KMS-11 (cell line): ENCODE measurements at regions not wholly inside any gene's neighbourhood (a gene's known extent, or its start where the extent isn't known, plus 50 kb on each side); places are given as distances from the start of the nearest gene placed in this dataset.

ENCODE experiments used
- H2AFZ ChIP-seq: fragments of 200-600 bp; sonication (generic); 2 replicates; pipeline ENCODE4 v1.6.1; 2016; ENCODE audit warnings: antibody characterized with exemption, mixed run types, low read depth
- H3K27ac ChIP-seq: fragments of 200-600 bp; sonication (generic); 2 replicates; pipeline ENCODE4 v1.6.1; 2016; ENCODE audit warnings: mild to moderate bottlenecking, mixed run types
- H3K27me3 ChIP-seq: fragments of 200-600 bp; sonication (generic); 2 replicates; pipeline ENCODE4 v1.6.1; 2017; ENCODE audit warnings: mild to moderate bottlenecking, low read depth, mixed run types, moderate library complexity; ENCODE audit not compliant: insufficient read depth
- H3K36me3 ChIP-seq: fragments of 200-600 bp; sonication (generic); 2 replicates; pipeline ENCODE4 v1.6.1; 2017; ENCODE audit warnings: mild to moderate bottlenecking, mixed run types; ENCODE audit not compliant: insufficient read depth
- H3K4me1 ChIP-seq: fragments of 200-600 bp; sonication (generic); 2 replicates; pipeline ENCODE4 v1.6.1; 2016; ENCODE audit warnings: mild to moderate bottlenecking, low read depth, mixed run types; ENCODE audit not compliant: poor library complexity, severe bottlenecking
- H3K4me2 ChIP-seq: fragments of 200-600 bp; sonication (generic); 2 replicates; pipeline ENCODE4 v1.7.0; 2016; ENCODE audit warnings: mild to moderate bottlenecking, mixed run types
- H3K4me3 ChIP-seq: fragments of 200-600 bp; sonication (generic); IDR thresholded peaks from 2 replicates; pipeline ENCODE4 v1.6.1; 2017; ENCODE audit warnings: low read depth, low read length, mixed read lengths; ENCODE audit not compliant: insufficient read depth
- H3K79me2 ChIP-seq: fragments of 200-600 bp; sonication (generic); 2 replicates; pipeline ENCODE4 v1.6.1; 2016; ENCODE audit warnings: low read depth, mixed run types; ENCODE audit not compliant: insufficient read depth
- H3K9ac ChIP-seq: fragments of 200-600 bp; sonication (generic); 2 replicates; pipeline ENCODE4 v1.6.1; 2016; ENCODE audit warnings: mild to moderate bottlenecking, mixed run types
- H4K20me1 ChIP-seq: fragments of 200-600 bp; sonication (generic); 2 replicates; pipeline ENCODE4 v1.6.1; 2016; ENCODE audit warnings: mild to moderate bottlenecking, mixed run types; ENCODE audit not compliant: insufficient read depth
- TF ChIP-seq, protein P1 (sequence below): fragments of 200-600 bp; sonication (generic); conservative IDR thresholded peaks from 2 replicates; pipeline ENCODE4 v1.6.1; 2017; ENCODE audit warnings: low read depth, mild to moderate bottlenecking, antibody characterized with exemption, low read length, moderate library complexity, mixed read lengths

- Histone ChIP-seq H3K27me3 (peaks cover 28% of the 10 kb centered on the region; the same call in 1 of the 2 replicates), H3K27ac (no peak overlapping the region), H2AFZ (no peak overlapping the region), H4K20me1 (no peaks in the 10 kb centered on the region), H3K79me2 (no peaks in the 10 kb centered on the region), H3K4me3 (no peak overlapping the region), H3K4me1 (no peaks in the 10 kb centered on the region), H3K36me3 (no peaks in the 10 kb centered on the region), H3K9ac (no peak overlapping the region), H3K4me2 (no peak overlapping the region)
- TF ChIP-seq, protein P1, sequence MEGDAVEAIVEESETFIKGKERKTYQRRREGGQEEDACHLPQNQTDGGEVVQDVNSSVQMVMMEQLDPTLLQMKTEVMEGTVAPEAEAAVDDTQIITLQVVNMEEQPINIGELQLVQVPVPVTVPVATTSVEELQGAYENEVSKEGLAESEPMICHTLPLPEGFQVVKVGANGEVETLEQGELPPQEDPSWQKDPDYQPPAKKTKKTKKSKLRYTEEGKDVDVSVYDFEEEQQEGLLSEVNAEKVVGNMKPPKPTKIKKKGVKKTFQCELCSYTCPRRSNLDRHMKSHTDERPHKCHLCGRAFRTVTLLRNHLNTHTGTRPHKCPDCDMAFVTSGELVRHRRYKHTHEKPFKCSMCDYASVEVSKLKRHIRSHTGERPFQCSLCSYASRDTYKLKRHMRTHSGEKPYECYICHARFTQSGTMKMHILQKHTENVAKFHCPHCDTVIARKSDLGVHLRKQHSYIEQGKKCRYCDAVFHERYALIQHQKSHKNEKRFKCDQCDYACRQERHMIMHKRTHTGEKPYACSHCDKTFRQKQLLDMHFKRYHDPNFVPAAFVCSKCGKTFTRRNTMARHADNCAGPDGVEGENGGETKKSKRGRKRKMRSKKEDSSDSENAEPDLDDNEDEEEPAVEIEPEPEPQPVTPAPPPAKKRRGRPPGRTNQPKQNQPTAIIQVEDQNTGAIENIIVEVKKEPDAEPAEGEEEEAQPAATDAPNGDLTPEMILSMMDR, result no peak
Measured at GRCh38 chr15:77824361-77825251, 191.9 kb upstream of the LINGO1 start.

DNA sequence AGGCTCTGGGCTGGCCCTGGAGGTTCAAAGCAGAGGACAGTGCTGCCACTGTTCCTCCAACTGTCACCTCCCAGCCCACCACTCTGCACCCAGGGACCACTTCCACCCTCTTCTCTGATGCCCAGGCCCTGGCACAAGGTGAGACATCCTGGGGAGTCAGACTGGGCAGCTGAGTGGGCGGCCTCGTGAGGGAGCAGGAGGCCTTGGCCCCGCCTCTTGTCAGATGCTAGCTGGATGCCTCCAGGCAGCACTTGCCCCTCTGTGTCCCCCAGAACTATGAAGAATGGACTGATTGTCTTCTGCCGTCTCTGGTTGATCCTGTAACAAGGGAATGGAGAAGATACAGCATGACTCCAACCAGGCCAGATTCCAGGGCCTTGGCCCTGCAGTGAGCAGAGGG is 191.0 kb upstream of the LINGO1 start:
- TF ChIP-seq, protein P1, result no peak
- Histone ChIP-seq H3K27ac (no peak overlapping the region), H3K79me2 (no peaks in the 10 kb centered on the region), H3K27me3 (peaks cover 28% of the 10 kb centered on the region; the same call in 1 of the 2 replicates), H3K9ac (no peak overlapping the region), H3K4me3 (no peak overlapping the region), H3K4me2 (no peak overlapping the region), H3K36me3 (no peaks in the 10 kb centered on the region), H4K20me1 (no peaks in the 10 kb centered on the region), H2AFZ (no peak overlapping the region), H3K4me1 (no peaks in the 10 kb centered on the region)

DNA sequence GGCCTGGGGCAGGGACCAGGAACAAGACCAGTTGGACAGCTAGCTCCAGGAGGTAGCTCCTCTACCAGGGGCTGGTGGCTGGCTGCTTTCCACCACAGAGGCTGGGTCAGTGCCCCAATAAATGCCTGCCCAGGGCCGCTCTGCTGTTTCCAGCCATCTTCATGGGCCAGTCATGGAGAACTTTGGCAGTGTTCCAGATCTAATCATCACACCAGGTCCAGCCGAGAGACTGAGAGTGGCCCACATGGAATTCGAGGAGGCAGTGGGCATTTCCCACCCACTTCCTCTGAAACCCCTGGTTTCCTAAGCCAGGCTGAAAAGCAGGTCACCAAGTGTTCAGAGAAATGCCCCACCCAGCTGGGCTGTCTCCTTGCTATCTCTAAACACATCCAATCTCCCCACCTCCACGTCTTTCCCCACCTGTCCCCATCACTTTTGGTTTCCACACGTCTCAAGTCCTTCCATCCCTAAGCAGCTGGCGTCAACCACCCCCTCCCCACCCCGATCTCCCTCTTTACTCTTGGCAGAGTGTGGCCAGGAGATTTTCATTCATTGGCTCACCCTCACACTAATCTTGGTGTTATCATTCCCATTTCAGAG is 190.0 kb upstream of the LINGO1 start:
- no peak overlapping the region for H3K4me3 ChIP-seq
- no peak overlapping the region for H3K9ac ChIP-seq
- H3K36me3 ChIP-seq, result no peaks in the 10 kb centered on the region
- H4K20me1 ChIP-seq, result no peaks in the 10 kb centered on the region
- no peak overlapping the region for H3K4me2 ChIP-seq
- no peak overlapping the region for H2AFZ ChIP-seq
- TF ChIP-seq, protein P1, result no peak
- H3K79me2 ChIP-seq, result no peaks in the 10 kb centered on the region
- peaks cover 33% of the 10 kb centered on the region; the same call in 1 of the 2 replicates for H3K27me3 ChIP-seq
- H3K4me1 ChIP-seq, result no peaks in the 10 kb centered on the region
- H3K27ac ChIP-seq, result no peak overlapping the region

DNA sequence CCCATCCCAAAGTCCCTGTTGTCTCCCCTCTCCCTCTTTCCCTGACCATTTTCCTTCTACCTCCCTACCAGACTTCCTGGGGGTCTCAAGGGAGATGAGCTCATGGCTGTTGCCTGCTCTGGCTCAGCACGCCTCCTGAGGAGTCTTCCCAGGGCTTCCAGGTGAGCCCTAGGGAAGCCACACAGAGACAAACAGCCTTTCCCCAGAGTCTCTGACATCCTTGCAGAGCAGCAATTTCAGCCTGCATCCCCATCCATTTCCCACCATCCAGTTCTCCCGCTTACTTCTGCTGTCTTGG is 189.2 kb upstream of the LINGO1 start:
- Histone ChIP-seq H3K79me2 (no peaks in the 10 kb centered on the region), H3K4me2 (no peak overlapping the region), H2AFZ (no peak overlapping the region), H3K4me1 (no peaks in the 10 kb centered on the region), H3K27ac (no peak overlapping the region), H3K9ac (no peak overlapping the region), H3K27me3 (peaks cover 37% of the 10 kb centered on the region; the same call in 1 of the 2 replicates), H3K4me3 (no peak overlapping the region), H4K20me1 (no peaks in the 10 kb centered on the region), H3K36me3 (no peaks in the 10 kb centered on the region)
- TF ChIP-seq, protein P1, result no peak
